Stimulated activated CD4-positive, alpha-beta T cell treated with anti-CD3 and anti-CD28 coated beads, TNF-alpha, amount 100 ng/mL, for 1 hour (primary cell): ENCODE measurements at regions not wholly inside any gene's neighbourhood (a gene's known extent, or its start where the extent isn't known, plus 50 kb on each side); places are given as distances from the start of the nearest gene placed in this dataset.

ENCODE experiments used
- DNase-seq, 3 donors: peaks; one replicate each; pipeline ENCODE4 v3.0.0-alpha.2; 2020; ENCODE audit warnings: low read depth in 3 of 3, low spot score in 1 of 3

GRCh38 chr16:86355531-86355930 lies 154.8 kb upstream of the FOXF1 start:
- no peak for DNase-seq

GRCh38 chr16:86355951-86356350 lies 154.4 kb upstream of the FOXF1 start:
- no peak for DNase-seq

GRCh38 chr16:86356804-86357203 lies 153.5 kb upstream of the FOXF1 start:
- DNase-seq = no peak

- DNase-seq = no peak
Observed at GRCh38 chr16:86357303-86357702, 153.0 kb upstream of the FOXF1 start.

GRCh38 chr16:86357950-86358349 lies 152.4 kb upstream of the FOXF1 start:
- no peak for DNase-seq

GRCh38 chr16:86359571-86359970 lies 150.8 kb upstream of the FOXF1 start:
- no peak for DNase-seq

GRCh38 chr16:86362155-86362849 lies 148.0 kb upstream of the FOXF1 start:
- DNase-seq = no peak

- no peak for DNase-seq
Observed at GRCh38 chr16:86363057-86363490, 147.3 kb upstream of the FOXF1 start.

GRCh38 chr16:86363836-86364618 lies 146.3 kb upstream of the FOXF1 start:
- no peak for DNase-seq

GRCh38 chr16:86364653-86365380 lies 145.5 kb upstream of the FOXF1 start:
- no peak for DNase-seq

- no peak for DNase-seq
Observed at GRCh38 chr16:86365513-86366273, 144.6 kb upstream of the FOXF1 start.

GRCh38 chr16:86366481-86366880 lies 143.8 kb upstream of the FOXF1 start:
- no peak for DNase-seq

GRCh38 chr16:86367291-86368072 lies 142.8 kb upstream of the FOXF1 start:
- DNase-seq = no peak

GRCh38 chr16:86368261-86368660 lies 142.1 kb upstream of the FOXF1 start:
- DNase-seq = no peak

GRCh38 chr16:86370062-86370461 lies 140.3 kb upstream of the FOXF1 start:
- no peak for DNase-seq

GRCh38 chr16:86371083-86371803 lies 139.1 kb upstream of the FOXF1 start:
- no peak for DNase-seq

- DNase-seq = no peak
Observed at GRCh38 chr16:86372193-86372592, 138.1 kb upstream of the FOXF1 start.

GRCh38 chr16:86373276-86373901 lies 136.9 kb upstream of the FOXF1 start:
- no peak for DNase-seq

GRCh38 chr16:86374603-86375130 lies 135.7 kb upstream of the FOXF1 start:
- DNase-seq = no peak
